ENCODE measurements at regions not wholly inside any gene's neighbourhood (a gene's known extent, or its start where the extent isn't known, plus 50 kb on each side); places are given as distances from the start of the nearest gene placed in this dataset.

- Histone ChIP-seq H3K9me3 (replicated peaks in 1 of 2; ENCODE audit: control insufficient read depth in 2 of 2, insufficient read depth in 1 of 2, low read depth in 1 of 2, low read length in 2 of 2) (no peaks in the 10 kb centered on the region), H3K27ac (replicated peaks; ENCODE audit: low read length) (no peak overlapping the region), H3K36me3 (replicated peaks in 1 of 2; ENCODE audit: control insufficient read depth in 2 of 2, insufficient read depth in 2 of 2, low read length in 2 of 2) (no peaks in the 10 kb centered on the region), H3K4ac (ENCODE audit: low read length) (no peak overlapping the region), H2BK120ac (ENCODE audit: low read depth, low read length) (no peak overlapping the region), H2AFZ (ENCODE audit: low read length) (peak overlapping the region; percentile 39), H3K79me1 (ENCODE audit: low read depth, low read length) (no peaks in the 10 kb centered on the region), H3K14ac (ENCODE audit: low read length) (no peak overlapping the region), H3K4me3 (ENCODE audit: low read length in 2 of 2) (no peak overlapping the region), H3K27me3 (ENCODE audit: control insufficient read depth in 3 of 3, insufficient read depth in 3 of 3, low read depth in 1 of 3, low read length in 3 of 3) (no peaks in the 10 kb centered on the region), H2AK5ac (ENCODE audit: low read depth, low read length) (no peak overlapping the region), H2BK15ac (ENCODE audit: low read length) (no peak overlapping the region), H4K91ac (ENCODE audit: low read depth, low read length, poor library complexity) (no peak overlapping the region), H2BK5ac (ENCODE audit: low read length) (no peak overlapping the region), H4K8ac (ENCODE audit: low read depth, low read length) (no peak overlapping the region), H3K4me1 (ENCODE audit: control insufficient read depth in 2 of 2, insufficient read depth in 1 of 2, low read depth in 1 of 2, low read length in 2 of 2) (no peaks in the 10 kb centered on the region), H3K18ac (ENCODE audit: low read length) (no peak overlapping the region), H3K9ac (ENCODE audit: low read depth, low read length, poor library complexity) (no peak overlapping the region), H3K4me2 (ENCODE audit: insufficient read depth, low read length, poor library complexity, severe bottlenecking) (no peak overlapping the region), H3K23ac (ENCODE audit: low read depth, low read length, poor library complexity) (no peak overlapping the region), H2BK12ac (ENCODE audit: low read length) (no peak overlapping the region)
- no peak for DNase-seq (ENCODE audit: low spot score)
- no CpG with 5 or more reads among the region's 8 CpGs for WGBS, 2 donors (ENCODE audit: extremely low coverage in 2 of 2, insufficient read length in 2 of 2, insufficient replicate concordance in 1 of 2)
Observed at GRCh38 chr3:153752405-153753027, 368.7 kb upstream of the ARHGEF26 start.

- DNase-seq (ENCODE audit: low spot score), result no peak
- Histone ChIP-seq H2BK5ac (ENCODE audit: low read length) (no peak overlapping the region), H3K36me3 (replicated peaks in 1 of 2; ENCODE audit: control insufficient read depth in 2 of 2, insufficient read depth in 2 of 2, low read length in 2 of 2) (no peaks in the 10 kb centered on the region), H3K4me1 (ENCODE audit: control insufficient read depth in 2 of 2, insufficient read depth in 1 of 2, low read depth in 1 of 2, low read length in 2 of 2) (no peaks in the 10 kb centered on the region), H3K23ac (ENCODE audit: low read depth, low read length, poor library complexity) (no peak overlapping the region), H3K27me3 (ENCODE audit: control insufficient read depth in 3 of 3, insufficient read depth in 3 of 3, low read depth in 1 of 3, low read length in 3 of 3) (no peaks in the 10 kb centered on the region), H4K91ac (ENCODE audit: low read depth, low read length, poor library complexity) (no peak overlapping the region), H3K4me2 (ENCODE audit: insufficient read depth, low read length, poor library complexity, severe bottlenecking) (no peak overlapping the region), H3K79me1 (ENCODE audit: low read depth, low read length) (no peaks in the 10 kb centered on the region), H2AFZ (ENCODE audit: low read length) (peak overlapping the region; percentile 39), H3K27ac (replicated peaks; ENCODE audit: low read length) (no peak overlapping the region), H3K14ac (ENCODE audit: low read length) (no peak overlapping the region), H2BK12ac (ENCODE audit: low read length) (no peak overlapping the region), H3K9ac (ENCODE audit: low read depth, low read length, poor library complexity) (no peak overlapping the region), H2BK120ac (ENCODE audit: low read depth, low read length) (no peak overlapping the region), H4K8ac (ENCODE audit: low read depth, low read length) (no peak overlapping the region), H2AK5ac (ENCODE audit: low read depth, low read length) (no peak overlapping the region), H3K9me3 (replicated peaks in 1 of 2; ENCODE audit: control insufficient read depth in 2 of 2, insufficient read depth in 1 of 2, low read depth in 1 of 2, low read length in 2 of 2) (no peaks in the 10 kb centered on the region), H3K4me3 (ENCODE audit: low read length in 2 of 2) (no peak overlapping the region), H3K18ac (ENCODE audit: low read length) (no peak overlapping the region), H2BK15ac (ENCODE audit: low read length) (no peak overlapping the region), H3K4ac (ENCODE audit: low read length) (no peak overlapping the region)
- no CpG with 5 or more reads among the region's 2 CpGs for WGBS, 2 donors (ENCODE audit: extremely low coverage in 2 of 2, insufficient read length in 2 of 2, insufficient replicate concordance in 1 of 2)
Observed at GRCh38 chr3:153753035-153753434, 368.2 kb upstream of the ARHGEF26 start.

- Histone ChIP-seq H4K8ac (ENCODE audit: low read depth, low read length) (no peak overlapping the region), H3K4me1 (ENCODE audit: control insufficient read depth in 2 of 2, insufficient read depth in 1 of 2, low read depth in 1 of 2, low read length in 2 of 2) (no peaks in the 10 kb centered on the region), H2BK12ac (ENCODE audit: low read length) (no peak overlapping the region), H2BK120ac (ENCODE audit: low read depth, low read length) (no peak overlapping the region), H3K79me1 (ENCODE audit: low read depth, low read length) (no peaks in the 10 kb centered on the region), H3K36me3 (replicated peaks in 1 of 2; ENCODE audit: control insufficient read depth in 2 of 2, insufficient read depth in 2 of 2, low read length in 2 of 2) (no peaks in the 10 kb centered on the region), H2AK5ac (ENCODE audit: low read depth, low read length) (no peak overlapping the region), H4K91ac (ENCODE audit: low read depth, low read length, poor library complexity) (no peak overlapping the region), H3K18ac (ENCODE audit: low read length) (no peak overlapping the region), H2BK5ac (ENCODE audit: low read length) (no peak overlapping the region), H3K27me3 (ENCODE audit: control insufficient read depth in 3 of 3, insufficient read depth in 3 of 3, low read depth in 1 of 3, low read length in 3 of 3) (no peaks in the 10 kb centered on the region), H2BK15ac (ENCODE audit: low read length) (no peak overlapping the region), H3K4me3 (ENCODE audit: low read length in 2 of 2) (no peak overlapping the region), H3K4me2 (ENCODE audit: insufficient read depth, low read length, poor library complexity, severe bottlenecking) (no peak overlapping the region), H3K9me3 (replicated peaks in 1 of 2; ENCODE audit: control insufficient read depth in 2 of 2, insufficient read depth in 1 of 2, low read depth in 1 of 2, low read length in 2 of 2) (no peaks in the 10 kb centered on the region), H3K14ac (ENCODE audit: low read length) (no peak overlapping the region), H2AFZ (ENCODE audit: low read length) (no peak overlapping the region), H3K23ac (ENCODE audit: low read depth, low read length, poor library complexity) (no peak overlapping the region), H3K27ac (replicated peaks; ENCODE audit: low read length) (no peak overlapping the region), H3K9ac (ENCODE audit: low read depth, low read length, poor library complexity) (no peak overlapping the region), H3K4ac (ENCODE audit: low read length) (no peak overlapping the region)
- no peak for DNase-seq (ENCODE audit: low spot score)
Observed at GRCh38 chr3:153756816-153757215, 364.4 kb upstream of the ARHGEF26 start.

- H3K4me3 ChIP-seq (ENCODE audit: low read length in 2 of 2), result no peak overlapping the region
- no peaks in the 10 kb centered on the region for H3K9me3 ChIP-seq (replicated peaks in 1 of 2; ENCODE audit: control insufficient read depth in 2 of 2, insufficient read depth in 1 of 2, low read depth in 1 of 2, low read length in 2 of 2)
- H3K18ac ChIP-seq (ENCODE audit: low read length), result no peak overlapping the region
- no peaks in the 10 kb centered on the region for H3K79me1 ChIP-seq (ENCODE audit: low read depth, low read length)
- H2BK15ac ChIP-seq (ENCODE audit: low read length), result no peak overlapping the region
- WGBS, 2 donors (ENCODE audit: extremely low coverage in 2 of 2, insufficient read length in 2 of 2, insufficient replicate concordance in 1 of 2), result no CpG with 5 or more reads among the region's 3 CpGs
- H3K4me1 ChIP-seq (ENCODE audit: control insufficient read depth in 2 of 2, insufficient read depth in 1 of 2, low read depth in 1 of 2, low read length in 2 of 2), result no peaks in the 10 kb centered on the region
- H3K9ac ChIP-seq (ENCODE audit: low read depth, low read length, poor library complexity), result no peak overlapping the region
- H2BK120ac ChIP-seq (ENCODE audit: low read depth, low read length), result no peak overlapping the region
- H3K23ac ChIP-seq (ENCODE audit: low read depth, low read length, poor library complexity), result no peak overlapping the region
- H2AFZ ChIP-seq (ENCODE audit: low read length), result no peak overlapping the region
- no peak overlapping the region for H3K4ac ChIP-seq (ENCODE audit: low read length)
- no peaks in the 10 kb centered on the region for H3K36me3 ChIP-seq (replicated peaks in 1 of 2; ENCODE audit: control insufficient read depth in 2 of 2, insufficient read depth in 2 of 2, low read length in 2 of 2)
- no peak overlapping the region for H2AK5ac ChIP-seq (ENCODE audit: low read depth, low read length)
- H3K27me3 ChIP-seq (ENCODE audit: control insufficient read depth in 3 of 3, insufficient read depth in 3 of 3, low read depth in 1 of 3, low read length in 3 of 3), result no peaks in the 10 kb centered on the region
- no peak overlapping the region for H3K14ac ChIP-seq (ENCODE audit: low read length)
- H2BK12ac ChIP-seq (ENCODE audit: low read length), result no peak overlapping the region
- no peak overlapping the region for H4K8ac ChIP-seq (ENCODE audit: low read depth, low read length)
- no peak overlapping the region for H3K4me2 ChIP-seq (ENCODE audit: insufficient read depth, low read length, poor library complexity, severe bottlenecking)
- no peak overlapping the region for H3K27ac ChIP-seq (replicated peaks; ENCODE audit: low read length)
- H4K91ac ChIP-seq (ENCODE audit: low read depth, low read length, poor library complexity), result no peak overlapping the region
- H2BK5ac ChIP-seq (ENCODE audit: low read length), result no peak overlapping the region
- no peak for DNase-seq (ENCODE audit: low spot score)
Observed at GRCh38 chr3:153757839-153758238, 363.4 kb upstream of the ARHGEF26 start.
